Retina (tissue), 1 donor: ENCODE measurements at regions not wholly inside any gene's neighbourhood (a gene's known extent, or its start where the extent isn't known, plus 50 kb on each side); places are given as distances from the start of the nearest gene placed in this dataset.

Experiments used
- DNase-seq: peaks from one replicate; pipeline ENCODE4 v3.0.0-alpha.2; 2016

- no peak for DNase-seq
Measured at GRCh38 chr6:91600561-91600960, 1013.7 kb upstream of the MAP3K7 start.

GRCh38 chr6:91590191-91590590, 1003.3 kb upstream of the MAP3K7 start:
- DNase-seq = no peak

GRCh38 chr6:91580635-91581034, 993.8 kb upstream of the MAP3K7 start:
- DNase-seq = no peak

GRCh38 chr6:91575032-91575431, 988.2 kb upstream of the MAP3K7 start:
- no peak for DNase-seq

GRCh38 chr6:91573826-91574416, 987.0 kb upstream of the MAP3K7 start:
- DNase-seq = no peak

GRCh38 chr6:91572878-91573277, 986.0 kb upstream of the MAP3K7 start:
- no peak for DNase-seq

GRCh38 chr6:91569071-91569470, 982.2 kb upstream of the MAP3K7 start:
- no peak for DNase-seq

- no peak for DNase-seq
Measured at GRCh38 chr6:91566467-91566866, 979.6 kb upstream of the MAP3K7 start.

- DNase-seq = no peak
Measured at GRCh38 chr6:91565207-91565606, 978.3 kb upstream of the MAP3K7 start.

- no peak for DNase-seq
Measured at GRCh38 chr6:91562955-91563354, 976.1 kb upstream of the MAP3K7 start.

GRCh38 chr6:91560409-91560808, 973.5 kb upstream of the MAP3K7 start:
- DNase-seq = no peak

GRCh38 chr6:91540902-91541301, 954.0 kb upstream of the MAP3K7 start:
- DNase-seq = no peak

- DNase-seq = no peak
Measured at GRCh38 chr6:91539456-91539855, 952.6 kb upstream of the MAP3K7 start.

- DNase-seq = no peak
Measured at GRCh38 chr6:91538622-91539021, 951.8 kb upstream of the MAP3K7 start.

GRCh38 chr6:91534614-91535013, 947.7 kb upstream of the MAP3K7 start:
- no peak for DNase-seq

- no peak for DNase-seq
Measured at GRCh38 chr6:91523511-91523910, 936.6 kb upstream of the MAP3K7 start.

GRCh38 chr6:91521999-91522398, 935.1 kb upstream of the MAP3K7 start:
- no peak for DNase-seq

GRCh38 chr6:91509711-91510110, 922.8 kb upstream of the MAP3K7 start:
- no peak for DNase-seq

GRCh38 chr6:91509039-91509438, 922.2 kb upstream of the MAP3K7 start:
- DNase-seq = no peak

GRCh38 chr6:91506509-91506908, 919.6 kb upstream of the MAP3K7 start:
- no peak for DNase-seq

GRCh38 chr6:91505199-91505598, 918.3 kb upstream of the MAP3K7 start:
- DNase-seq = no peak

- no peak for DNase-seq
Measured at GRCh38 chr6:91501930-91502329, 915.1 kb upstream of the MAP3K7 start.

- no peak for DNase-seq
Measured at GRCh38 chr6:91500689-91501303, 913.9 kb upstream of the MAP3K7 start.

- DNase-seq = no peak
Measured at GRCh38 chr6:91498576-91498975, 911.7 kb upstream of the MAP3K7 start.

GRCh38 chr6:91497770-91498169, 910.9 kb upstream of the MAP3K7 start:
- DNase-seq = no peak
